ENCODE measurements at regions not wholly inside any gene's neighbourhood (a gene's known extent, or its start where the extent isn't known, plus 50 kb on each side); places are given as distances from the start of the nearest gene placed in this dataset.

GRCh38 chr9:115254287-115255180, 136.6 kb upstream of the TNC start:
- Histone ChIP-seq H3K36me3 (replicated peaks in 1 of 2; ENCODE audit: control insufficient read depth in 1 of 2, insufficient read depth in 2 of 2, low read length in 2 of 2) (no peaks in the 10 kb centered on the region), H3K9me3 (ENCODE audit: low read length) (peaks cover 4% of the 10 kb centered on the region; the same call in 1 of the 2 replicates), H3K4me1 (ENCODE audit: insufficient read depth, low read length) (no peaks in the 10 kb centered on the region), H2AFZ (ENCODE audit: low read length) (no peak overlapping the region), H3K9ac (ENCODE audit: insufficient read depth, low read depth, low read length) (no peak overlapping the region), H3K27ac (ENCODE audit: extremely low read length, insufficient read depth, low read length) (no peak overlapping the region), H4K20me1 (ENCODE audit: insufficient read depth, low read length) (no peaks in the 10 kb centered on the region), H3K4me2 (ENCODE audit: low read depth, low read length) (no peak overlapping the region), H3K4me3 (replicated peaks in 1 of 3; ENCODE audit: insufficient read depth in 1 of 3, low read depth in 2 of 3, low read length in 3 of 3) (no peak overlapping the region), H3K27me3 (ENCODE audit: control insufficient read depth in 1 of 2, insufficient read depth in 2 of 2, low read length in 2 of 2) (no peaks in the 10 kb centered on the region), H3K79me2 (ENCODE audit: insufficient read depth, low read length) (no peaks in the 10 kb centered on the region)
- TF ChIP-seq SP5 (CRISPR knock-in tag; IDR thresholded peaks at IDR 0.05; ENCODE audit: borderline replicate concordance, low read depth) = no peak
- no peak for TF ChIP-seq REPIN1 (CRISPR knock-in tag; IDR thresholded peaks at IDR 0.05; ENCODE audit: borderline replicate concordance, low read depth)
- no peak for TF ChIP-seq CSRNP2 (CRISPR knock-in tag; conservative IDR thresholded peaks at IDR 0.05; ENCODE audit: low read depth)
- no peak for TF ChIP-seq ZFP36L1 (CRISPR knock-in tag; IDR thresholded peaks at IDR 0.05)
- no peak for TF ChIP-seq ZNF282 (IDR thresholded peaks at IDR 0.05; ENCODE audit: partially characterized antibody)
- TF ChIP-seq ZNF337 (CRISPR knock-in tag; IDR thresholded peaks at IDR 0.05; ENCODE audit: borderline replicate concordance, low read depth) = no peak
- TF ChIP-seq NR2C2 (CRISPR knock-in tag; IDR thresholded peaks at IDR 0.05; ENCODE audit: borderline replicate concordance) = no peak
- TF ChIP-seq GLI4 (CRISPR knock-in tag; IDR thresholded peaks at IDR 0.05; ENCODE audit: borderline replicate concordance) = no peak
- no peak for TF ChIP-seq NRL (CRISPR knock-in tag; IDR thresholded peaks at IDR 0.05; ENCODE audit: borderline replicate concordance)
- no peak for TF ChIP-seq ZBTB42 (CRISPR knock-in tag; IDR thresholded peaks at IDR 0.05)
- TF ChIP-seq RXRB (CRISPR knock-in tag; IDR thresholded peaks at IDR 0.05; ENCODE audit: borderline replicate concordance) = no peak
- TF ChIP-seq HCFC1 (IDR thresholded peaks at IDR 0.05; ENCODE audit: low read depth, low read length) = no peak
- no peak for TF ChIP-seq ZNF546 (CRISPR knock-in tag; conservative IDR thresholded peaks at IDR 0.05)
- no peak for TF ChIP-seq ZNF230 (CRISPR knock-in tag; IDR thresholded peaks at IDR 0.05)
- TF ChIP-seq ZMAT3 (CRISPR knock-in tag; conservative IDR thresholded peaks at IDR 0.05) = no peak
- no peak for TF ChIP-seq POLR2AphosphoS5 (IDR thresholded peaks at IDR 0.05; ENCODE audit: low read depth, low read length)
- no peak for TF ChIP-seq ZNF143 (CRISPR knock-in tag; IDR thresholded peaks at IDR 0.05)
- no peak for TF ChIP-seq XBP1 (CRISPR knock-in tag; IDR thresholded peaks at IDR 0.05)
- TF ChIP-seq CBX1 (IDR thresholded peaks at IDR 0.05; ENCODE audit: low read depth) = no peak
- no peak for TF ChIP-seq HMGXB4 (CRISPR knock-in tag; IDR thresholded peaks at IDR 0.05; ENCODE audit: borderline replicate concordance in 1 of 2, low read depth in 1 of 2)
- in situ Hi-C loops (cut with HindIII; ENCODE audit: extremely low pct_ligation_motif_present, low pct_unique_long_range_greater_than_20kb) = no loop called here
- BruUV-seq (replicated peaks) = no TSS peak
- ChIA-PET CTCF (ENCODE audit: low intra/inter-chr PET ratio, low total read pairs) (no interaction called here), POLR2A (no interaction called here)
- intact Hi-C loops (cut with micrococcal nuclease; ENCODE audit: unreplicated experiment) = no loop called here
- WGBS (ENCODE audit: low lambda C conversion rate) = 2% methylated on average over 5 of the region's 5 CpGs
- DNase-seq (ENCODE audit: low spot score) (no peak), ATAC-seq (no peak), FAIRE-seq (no peak)
